NCI-H2171 treated with DMSO at 0.1 percent for 48 hours (cell line): ENCODE measurements at regions not wholly inside any gene's neighbourhood (a gene's known extent, or its start where the extent isn't known, plus 50 kb on each side); places are given as distances from the start of the nearest gene placed in this dataset.
"Not testable (repeated sequence)": the region's sequence is repeated elsewhere in the genome, so short reads cannot be mapped to it uniquely, and the experiment has no call there.

Experiments
- DNase-seq: peaks from one replicate; lab custom pipeline; 2025; lab: John Stamatoyannopoulos, UW

- DNase-seq: no peak
These were observed 590.1 kb upstream of the SLC10A2 start for GRCh38 chr13:103656311-103656710.

- DNase-seq: peak; percentile 73
These were observed 574.4 kb upstream of the SLC10A2 start for GRCh38 chr13:103640606-103641005.

GRCh38 chr13:103639326-103639725 lies 573.1 kb upstream of the SLC10A2 start:
- no peak for DNase-seq

GRCh38 chr13:103638706-103639105 lies 572.5 kb upstream of the SLC10A2 start:
- peak; percentile 32 for DNase-seq

- DNase-seq: peak; percentile 27
These were observed 567.8 kb upstream of the SLC10A2 start for GRCh38 chr13:103634066-103634465.

- DNase-seq: no peak
These were observed 559.0 kb upstream of the SLC10A2 start for GRCh38 chr13:103625194-103625593.

GRCh38 chr13:103618151-103618550 lies 551.9 kb upstream of the SLC10A2 start:
- peak; percentile 56 for DNase-seq

GRCh38 chr13:103615771-103616170 lies 549.6 kb upstream of the SLC10A2 start:
- no peak for DNase-seq

GRCh38 chr13:103614761-103615160 lies 548.5 kb upstream of the SLC10A2 start:
- no peak for DNase-seq

- no peak for DNase-seq
These were observed 541.8 kb upstream of the SLC10A2 start for GRCh38 chr13:103607995-103608394.

GRCh38 chr13:103605546-103606326 lies 539.5 kb upstream of the SLC10A2 start:
- DNase-seq: no peak

- DNase-seq: not testable (repeated sequence)
These were observed 533.7 kb upstream of the SLC10A2 start for GRCh38 chr13:103599870-103600269.

- no peak for DNase-seq
These were observed 532.5 kb upstream of the SLC10A2 start for GRCh38 chr13:103598671-103599070.

GRCh38 chr13:103573446-103573845 lies 507.2 kb upstream of the SLC10A2 start:
- no peak for DNase-seq

- no peak for DNase-seq
These were observed 502.1 kb upstream of the SLC10A2 start for GRCh38 chr13:103568314-103568713.

- no peak for DNase-seq
These were observed 491.7 kb upstream of the SLC10A2 start for GRCh38 chr13:103557878-103558277.

GRCh38 chr13:103556681-103557080 lies 490.5 kb upstream of the SLC10A2 start:
- DNase-seq: no peak

GRCh38 chr13:103547914-103548313 lies 481.7 kb upstream of the SLC10A2 start:
- no peak for DNase-seq

- DNase-seq: no peak
These were observed 480.1 kb upstream of the SLC10A2 start for GRCh38 chr13:103546271-103546670.

- DNase-seq: no peak
These were observed 476.4 kb upstream of the SLC10A2 start for GRCh38 chr13:103542648-103543047.

- DNase-seq: no peak
These were observed 474.2 kb upstream of the SLC10A2 start for GRCh38 chr13:103540382-103540765.

GRCh38 chr13:103539721-103540381 lies 473.6 kb upstream of the SLC10A2 start:
- no peak for DNase-seq

- DNase-seq: peak; percentile 86
These were observed 473.0 kb upstream of the SLC10A2 start for GRCh38 chr13:103539265-103539664.

GRCh38 chr13:103537616-103538015 lies 471.4 kb upstream of the SLC10A2 start:
- no peak for DNase-seq
